B cell (primary cell): ENCODE measurements at regions not wholly inside any gene's neighbourhood (a gene's known extent, or its start where the extent isn't known, plus 50 kb on each side); places are given as distances from the start of the nearest gene placed in this dataset.

Source experiments
- ATAC-seq: fragments of 200-7000 bp; cut with Tn5 transposase; one replicate; pipeline ENCODE4 v1.10.0; 2021; ENCODE audit warnings: low read depth, mild to moderate bottlenecking, moderate number of reproducible peaks, moderate library complexity
- CTCF ChIA-PET: fragments of 350-600 bp; sonication (Branson Sonifier 250); formaldehyde crosslinking; loops from one replicate; lab custom pipeline; 2021; ENCODE audit warnings: antibody characterized with exemption, inconsistent platforms; lab: Charles Lee
- POLR2A ChIA-PET: fragments of 350-600 bp; sonication (Branson Sonifier 250); formaldehyde crosslinking; loops from one replicate; lab custom pipeline; 2021; ENCODE audit warnings: antibody characterized with exemption; lab: Charles Lee
- DNase-seq: peaks from one replicate; pipeline ENCODE4 v3.0.0; 2013
- H2AFZ ChIP-seq: 2 replicates; pipeline ENCODE4 v1.6.1; 2012; ENCODE audit warnings: mild to moderate bottlenecking, low read depth, low read length; ENCODE audit not compliant: insufficient read depth, poor library complexity, severe bottlenecking
- H3K27ac ChIP-seq, 2 donors: 1 replicate in 1 of 2; 2 replicates in 1 of 2; pipeline ENCODE4 v1.5.1; 2012 to 2013; ENCODE audit warnings: low read length in 2 of 2, mild to moderate bottlenecking in 2 of 2, moderate library complexity in 1 of 2
- H3K27me3 ChIP-seq, 4 experiments: fragments of 200-600 bp in 1 of 4; sonication (generic) in 1 of 4; replicated peaks in 1 of 4; 1 replicate in 2 of 4; 2 replicates in 2 of 4; pipeline versions ENCODE4 v1.6.1 to v1.7.0; 2013 to 2016; ENCODE audit warnings: low read length in 3 of 4, mild to moderate bottlenecking in 2 of 4, mixed read lengths in 1 of 4, moderate library complexity in 1 of 4; ENCODE audit not compliant: insufficient read depth in 4 of 4, control insufficient read depth in 3 of 4; ENCODE audit errors: control extremely low read depth in 1 of 4
- H3K36me3 ChIP-seq, 2 experiments: replicated peaks in 1 of 2; 1 replicate in 1 of 2; 2 replicates in 1 of 2; pipeline versions ENCODE4 v1.6.1 to v1.7.1; 2013; ENCODE audit warnings: low read length in 1 of 2; ENCODE audit not compliant: insufficient read depth in 2 of 2, control insufficient read depth in 1 of 2; ENCODE audit errors: control extremely low read depth in 1 of 2, extremely low read depth in 1 of 2
- H3K4me1 ChIP-seq, 2 donors: fragments of 200-600 bp in 1 of 2; sonication (generic) in 1 of 2; 1 replicate in 1 of 2; 2 replicates in 1 of 2; pipeline versions ENCODE4 v1.5.1 to v1.6.1; 2013 to 2017; ENCODE audit warnings: low read length in 2 of 2; ENCODE audit not compliant: control insufficient read depth in 2 of 2, insufficient read depth in 2 of 2
- H3K4me2 ChIP-seq: replicated peaks from 2 replicates; pipeline ENCODE3; 2012; ENCODE audit warnings: mild to moderate bottlenecking, low read depth, low read length; ENCODE audit not compliant: poor library complexity, severe bottlenecking
- H3K4me3 ChIP-seq, 5 experiments: fragments of 200-600 bp in 1 of 5; sonication (generic) in 1 of 5; 1 replicate in 3 of 5; 2 replicates in 2 of 5; pipeline versions ENCODE4 v1.5.1 to v1.7.0; 2011 to 2016; ENCODE audit warnings: low read length in 4 of 5, mild to moderate bottlenecking in 4 of 5, low read depth in 2 of 5, control low read depth in 1 of 5, moderate library complexity in 1 of 5; ENCODE audit not compliant: insufficient read depth in 1 of 5; ENCODE audit errors: control extremely low read depth in 1 of 5, extremely low read depth in 1 of 5
- H3K79me2 ChIP-seq: fragments of 200-600 bp; sonication (generic); one replicate; pipeline ENCODE4 v1.6.0; 2016; ENCODE audit warnings: low read length; ENCODE audit not compliant: control insufficient read depth, insufficient read depth
- H3K9ac ChIP-seq: fragments of 200-600 bp; sonication (generic); 2 replicates; pipeline ENCODE4 v1.6.1; 2017; ENCODE audit warnings: mild to moderate bottlenecking, low read length, moderate library complexity
- H3K9me3 ChIP-seq, 3 donors: one replicate each; pipeline versions ENCODE4 v1.6.1 to v1.7.1; 2013; ENCODE audit warnings: low read length in 2 of 3; ENCODE audit not compliant: control insufficient read depth in 2 of 3, insufficient read depth in 1 of 3; ENCODE audit errors: control extremely low read depth in 1 of 3
- H4K20me1 ChIP-seq: 2 replicates; pipeline ENCODE4 v1.6.0; 2012; ENCODE audit warnings: mild to moderate bottlenecking, low read length; ENCODE audit not compliant: insufficient read depth, control insufficient read depth, poor library complexity, severe bottlenecking
- H3K27ac Mint-ChIP-seq: one replicate; pipeline ENCODE4 v1.8.0; 2021; ENCODE audit warnings: mixed read lengths
- H3K27me3 Mint-ChIP-seq: one replicate; pipeline ENCODE4 v1.8.0; 2021; ENCODE audit warnings: mixed read lengths
- H3K4me1 Mint-ChIP-seq: one replicate; pipeline ENCODE4 v1.8.0; 2021; ENCODE audit warnings: mixed read lengths
- H3K4me3 Mint-ChIP-seq: one replicate; pipeline ENCODE4 v1.8.0; 2021; ENCODE audit warnings: mixed read lengths
- H3K9me3 Mint-ChIP-seq: one replicate; pipeline ENCODE4 v1.8.0; 2022; ENCODE audit warnings: mixed read lengths; ENCODE audit not compliant: insufficient read depth
- CTCF ChIP-seq: fragments of 200-600 bp; IDR thresholded peaks from one replicate; pipeline ENCODE4 v1.8.0; 2022; ENCODE audit warnings: antibody characterized with exemption, mild to moderate bottlenecking
- EZH2 ChIP-seq: IDR thresholded peaks from 2 replicates; pipeline ENCODE4 v1.6.1; 2012; ENCODE audit warnings: borderline replicate concordance, low read depth, mild to moderate bottlenecking, moderate library complexity, low read length; ENCODE audit not compliant: insufficient read depth, poor library complexity, severe bottlenecking
- WGBS: methylation state at CpG from one replicate; pipeline ENCODE4 v1.1.5; 2013; ENCODE audit warnings: missing lambda C conversion rate; ENCODE audit not compliant: insufficient coverage; 5-methylcytosine and 5-hydroxymethylcytosine counted together
- intact Hi-C: fragments of 100-400 bp; cut with micrococcal nuclease; formaldehyde crosslinking; loops from one replicate; pipeline ENCODE4 v1.10.0; 2022

DNA sequence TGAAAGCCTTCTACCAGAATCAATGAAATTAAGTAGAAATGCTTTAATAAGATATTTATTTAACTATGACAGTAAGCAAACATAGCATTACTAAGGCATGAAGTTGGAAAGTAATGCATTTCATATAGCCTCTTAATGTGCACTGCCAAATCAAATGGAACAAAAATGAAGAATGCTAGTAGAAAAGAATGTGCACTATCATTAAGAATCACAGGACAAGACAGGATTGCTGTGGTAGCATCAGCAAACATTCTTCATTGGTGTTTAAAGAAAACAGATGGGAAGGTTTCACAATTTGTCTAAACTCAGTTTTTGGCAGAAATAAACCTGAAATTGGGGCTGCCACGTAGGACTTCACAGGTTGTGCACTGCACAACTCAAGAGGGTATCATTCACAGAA is 168.9 kb downstream of the CNTN3 start:
- no peak overlapping the region for H3K27ac Mint-ChIP-seq
- 71% methylated on average over 1 of the region's 1 CpG for WGBS
- no peaks in the 10 kb centered on the region for H3K9me3 ChIP-seq
- no peaks in the 10 kb centered on the region for H3K79me2 ChIP-seq
- no peak overlapping the region for H3K27ac ChIP-seq
- POLR2A ChIA-PET, result no interaction called here
- DNase-seq (no peak), ATAC-seq (no peak)
- no peaks in the 10 kb centered on the region for H4K20me1 ChIP-seq
- no peak overlapping the region for H3K4me3 ChIP-seq
- no peaks in the 10 kb centered on the region for H3K4me1 ChIP-seq
- CTCF ChIA-PET, result no interaction called here
- no peaks in the 10 kb centered on the region for H3K27me3 Mint-ChIP-seq
- H3K9me3 Mint-ChIP-seq, result no peaks in the 10 kb centered on the region
- no peak overlapping the region for H3K4me2 ChIP-seq
- H3K27me3 ChIP-seq, result no peaks in the 10 kb centered on the region
- no peaks in the 10 kb centered on the region for H3K4me1 Mint-ChIP-seq
- no peak overlapping the region for H3K4me3 Mint-ChIP-seq
- no peak overlapping the region for H3K9ac ChIP-seq
- intact Hi-C loops, result no loop called here
- TF ChIP-seq CTCF (no peak), EZH2 (no peak)
- H3K36me3 ChIP-seq, result no peaks in the 10 kb centered on the region
- H2AFZ ChIP-seq, result no peak overlapping the region

DNA sequence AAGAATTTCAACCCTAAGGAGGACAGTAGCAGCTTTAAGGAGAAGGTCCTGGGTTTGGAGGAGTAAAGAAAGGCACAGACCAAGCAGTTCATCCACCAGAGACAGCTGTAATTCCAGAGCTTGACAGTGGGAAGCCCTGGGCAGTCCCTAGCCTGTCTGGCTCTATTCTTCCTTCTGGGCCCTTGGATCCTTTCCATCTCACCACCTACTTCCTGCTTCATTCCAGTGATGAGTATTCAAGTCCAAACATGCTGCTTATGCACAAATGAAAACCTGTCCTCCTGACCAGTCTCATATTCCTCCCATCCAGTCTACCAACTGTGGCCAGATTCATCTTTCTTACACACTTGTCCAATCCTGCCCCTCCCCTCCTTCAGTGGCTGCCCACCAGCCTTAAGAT is 171.4 kb downstream of the CNTN3 start:
- no peak overlapping the region for H3K4me2 ChIP-seq
- H2AFZ ChIP-seq, result no peak overlapping the region
- H3K27me3 ChIP-seq, result no peaks in the 10 kb centered on the region
- Mint-ChIP-seq H3K4me1 (no peaks in the 10 kb centered on the region), H3K4me3 (no peak overlapping the region), H3K9me3 (no peaks in the 10 kb centered on the region), H3K27me3 (no peaks in the 10 kb centered on the region), H3K27ac (no peak overlapping the region)
- no peaks in the 10 kb centered on the region for H3K4me1 ChIP-seq
- H3K27ac ChIP-seq, result no peak overlapping the region
- no peak for ATAC-seq
- TF ChIP-seq CTCF (no peak), EZH2 (no peak)
- no peak for DNase-seq
- no peaks in the 10 kb centered on the region for H3K9me3 ChIP-seq
- H3K4me3 ChIP-seq, result no peak overlapping the region
- H4K20me1 ChIP-seq, result no peaks in the 10 kb centered on the region
- H3K9ac ChIP-seq, result no peak overlapping the region
- POLR2A ChIA-PET, result no interaction called here
- no peaks in the 10 kb centered on the region for H3K79me2 ChIP-seq
- H3K36me3 ChIP-seq, result no peaks in the 10 kb centered on the region
- intact Hi-C loops, result no loop called here
- CTCF ChIA-PET, result no interaction called here
